Erythroblast (primary cell): ENCODE measurements at regions not wholly inside any gene's neighbourhood (a gene's known extent, or its start where the extent isn't known, plus 50 kb on each side); places are given as distances from the start of the nearest gene placed in this dataset.

ENCODE experiments used
- DNase-seq, 2 experiments: peaks; one replicate each; lab custom pipeline; 2025; lab: John Stamatoyannopoulos, UW
- GATA1 ChIP-seq: IDR thresholded peaks from 2 replicates; pipeline ENCODE4 v1.6.1; 2011; ENCODE audit warnings: low read depth, mild to moderate bottlenecking, control low read depth, low read length, moderate library complexity
- POLR2A ChIP-seq: IDR thresholded peaks from 2 replicates; pipeline ENCODE4 v1.6.1; 2011; ENCODE audit warnings: mild to moderate bottlenecking, low read length

- no peak for TF ChIP-seq GATA1
- TF ChIP-seq POLR2A: no peak
- no peak for DNase-seq
Observed at GRCh38 chr11:95341221-95341620, 110.2 kb upstream of the SESN3 start.

DNA sequence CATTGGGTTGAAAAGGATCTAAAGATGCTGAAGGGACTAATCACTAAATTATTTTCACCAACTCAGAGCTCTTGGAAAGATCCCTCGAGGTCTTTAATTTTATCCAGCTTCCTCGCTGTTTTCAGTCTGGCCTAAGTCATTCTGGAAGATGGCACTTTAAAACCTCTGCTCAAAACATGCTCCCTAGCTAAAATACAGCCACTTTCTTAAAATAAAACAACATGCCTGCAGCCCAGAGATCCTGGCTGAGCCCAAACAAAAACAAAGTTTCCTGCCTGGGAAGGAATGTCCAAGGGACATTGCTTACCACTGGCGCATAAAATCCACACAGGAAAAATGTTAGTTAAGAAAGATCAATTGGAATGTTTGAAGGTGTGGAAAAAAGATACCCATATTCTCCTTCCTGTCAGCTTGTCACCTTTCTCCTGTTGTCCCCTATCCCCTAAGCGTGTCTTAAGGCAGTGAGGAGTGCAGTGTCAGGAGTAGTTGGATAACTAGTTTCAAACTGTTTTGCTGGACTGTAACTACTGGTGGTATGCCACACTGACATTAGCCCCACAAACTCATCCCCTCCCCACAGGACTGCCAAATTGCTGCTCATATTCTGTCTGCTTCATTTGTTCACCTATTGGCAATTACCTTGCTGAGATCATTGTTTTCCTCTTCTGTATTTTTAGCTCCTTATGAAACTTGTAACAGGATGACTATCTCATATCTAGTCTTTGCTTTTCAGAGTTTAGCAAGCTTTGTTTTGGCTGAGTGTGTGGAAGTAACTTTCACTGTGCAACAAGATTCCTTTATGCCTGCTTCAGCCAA, 108.3 kb upstream of the SESN3 start:
- no peak for TF ChIP-seq POLR2A

DNA sequence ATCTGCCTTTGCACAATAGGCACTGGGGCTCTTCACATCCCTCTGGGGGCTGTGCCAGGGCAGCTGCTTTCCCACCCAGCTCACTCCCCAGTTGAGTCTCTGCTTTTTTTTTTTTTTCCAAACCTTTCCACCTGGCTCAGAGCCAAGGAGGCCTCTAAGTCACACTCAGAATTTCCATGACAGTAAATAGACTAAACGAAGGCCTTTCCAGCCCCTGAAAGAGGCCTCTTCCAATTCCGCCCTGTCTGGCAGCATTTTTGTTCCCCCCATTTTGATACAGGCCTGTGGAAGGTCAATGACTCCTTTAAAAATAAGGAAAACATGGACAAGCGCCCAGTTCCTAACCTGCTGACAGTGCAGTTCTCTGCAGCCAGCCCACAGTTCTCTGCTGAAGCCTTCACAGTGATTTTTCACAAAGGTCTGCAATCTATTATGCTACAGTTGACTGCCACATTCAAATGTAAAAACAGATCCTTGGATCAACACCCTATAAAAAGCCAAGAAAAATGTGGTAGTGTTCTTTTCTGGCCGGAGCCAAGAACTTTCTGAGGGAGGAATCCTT, 107.5 kb upstream of the SESN3 start:
- TF ChIP-seq POLR2A (no peak), GATA1 (no peak)
- DNase-seq: peak; percentile 19 to 22

More for the DNA sequence above, 108.3 kb upstream of the SESN3 start:
- no peak for DNase-seq

DNA sequence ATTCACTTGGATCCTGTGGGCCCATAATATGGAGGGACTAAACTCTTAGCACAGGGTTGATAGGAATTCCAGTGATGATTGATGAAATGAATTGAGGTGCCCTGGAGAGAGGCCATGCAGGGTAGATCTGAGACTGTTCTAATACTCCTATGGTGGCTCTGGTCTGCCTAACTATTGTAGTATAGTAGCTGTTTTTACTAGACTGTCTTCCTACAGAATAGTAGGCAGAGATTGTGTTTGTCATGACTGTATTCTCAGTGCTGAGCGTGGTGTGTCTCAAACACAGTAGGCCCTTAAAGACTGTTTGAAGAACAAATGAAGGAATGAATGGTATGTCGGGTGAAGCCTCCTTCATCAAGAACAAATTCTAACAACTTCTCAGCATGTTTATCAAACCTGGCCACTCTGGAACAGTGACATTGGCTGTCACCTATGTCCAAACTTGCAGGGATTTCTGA, 107.0 kb upstream of the SESN3 start:
- no peak for TF ChIP-seq GATA1
- TF ChIP-seq POLR2A: no peak
- no peak for DNase-seq

DNA sequence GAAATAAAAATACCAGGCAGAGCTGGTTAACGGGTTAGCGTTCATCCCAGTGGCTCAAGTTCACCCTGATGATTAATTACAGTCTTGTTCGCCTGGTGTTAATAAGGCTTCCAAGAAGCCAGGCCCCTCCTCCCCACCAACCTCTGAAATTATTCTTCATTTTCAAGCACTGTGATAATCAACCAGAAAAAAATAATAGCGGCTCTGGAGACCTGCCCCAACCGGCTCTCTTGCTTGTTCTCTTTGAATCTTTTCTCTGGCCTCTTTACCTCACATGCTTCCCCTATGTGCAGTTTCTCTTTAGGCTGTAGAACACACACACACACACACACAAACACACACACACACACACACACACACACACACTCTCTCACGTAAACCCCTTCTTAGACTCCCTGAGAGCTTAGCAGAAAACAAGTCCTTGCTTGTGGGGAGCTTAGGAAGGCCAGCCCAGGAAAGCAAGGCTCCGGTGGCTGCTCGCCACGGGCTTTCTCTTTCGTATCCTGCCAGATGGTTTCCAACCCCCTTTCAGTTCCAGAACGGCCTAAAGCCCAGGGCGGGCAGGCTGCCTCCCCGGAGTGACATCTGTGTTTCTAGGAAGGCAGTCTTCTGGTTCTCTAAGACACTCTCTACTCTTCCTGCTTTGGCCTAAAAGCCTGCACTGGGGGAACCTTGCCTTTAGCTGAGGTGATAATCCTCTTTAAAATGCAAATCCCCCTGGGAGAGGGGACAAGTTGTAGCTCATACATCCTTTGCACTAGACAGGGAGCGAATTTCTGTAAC, 106.4 kb upstream of the SESN3 start:
- TF ChIP-seq GATA1: no peak
- no peak for TF ChIP-seq POLR2A
- DNase-seq: peak in 1 of 2 experiments; percentile 10

- DNase-seq: no peak
- TF ChIP-seq GATA1: no peak
- no peak for TF ChIP-seq POLR2A
Observed at GRCh38 chr11:95335989-95336388, 105.0 kb upstream of the SESN3 start.

GRCh38 chr11:95331161-95331560, 100.2 kb upstream of the SESN3 start:
- TF ChIP-seq POLR2A (no peak), GATA1 (no peak)
- no peak for DNase-seq

- TF ChIP-seq GATA1 (no peak), POLR2A (no peak)
- no peak for DNase-seq
Observed at GRCh38 chr11:95330302-95330701, 99.3 kb upstream of the SESN3 start.

- DNase-seq: no peak
- TF ChIP-seq POLR2A (no peak), GATA1 (no peak)
Observed at GRCh38 chr11:95327273-95327948, 96.4 kb upstream of the SESN3 start.

GRCh38 chr11:95325777-95326258, 94.8 kb upstream of the SESN3 start:
- peak in 1 of 2 experiments; percentile 11 for DNase-seq
- TF ChIP-seq POLR2A: no peak
- TF ChIP-seq GATA1: no peak

GRCh38 chr11:95324826-95325225, 93.8 kb upstream of the SESN3 start:
- DNase-seq: no peak
- TF ChIP-seq POLR2A: no peak
- no peak for TF ChIP-seq GATA1

DNA sequence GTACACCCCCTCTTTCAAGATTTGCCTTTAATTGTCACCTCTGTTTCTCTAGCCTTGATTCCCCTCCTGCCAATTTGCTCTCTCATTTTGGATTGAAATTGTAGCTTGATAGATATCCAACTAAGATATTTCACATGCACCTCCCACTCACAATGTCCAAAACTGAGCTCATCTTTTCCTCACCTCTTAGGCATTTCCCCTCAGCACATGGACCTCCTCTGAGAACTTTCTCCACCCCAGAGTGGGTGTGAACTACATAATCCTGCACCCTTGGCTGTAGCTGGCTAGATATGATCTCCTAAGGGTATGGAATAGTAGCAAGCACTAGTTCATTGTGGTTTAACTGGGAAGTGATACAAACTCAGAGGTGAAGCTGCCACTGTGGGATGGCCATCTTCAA, 91.5 kb upstream of the SESN3 start:
- TF ChIP-seq POLR2A: no peak
- no peak for TF ChIP-seq GATA1

GRCh38 chr11:95318498-95318897, 87.5 kb upstream of the SESN3 start:
- TF ChIP-seq POLR2A (no peak), GATA1 (no peak)
- DNase-seq: no peak

More for the DNA sequence above, 91.5 kb upstream of the SESN3 start:
- no peak for DNase-seq
